Cardiac fibroblast (primary cell): ENCODE measurements at regions not wholly inside any gene's neighbourhood (a gene's known extent, or its start where the extent isn't known, plus 50 kb on each side); places are given as distances from the start of the nearest gene placed in this dataset.

ENCODE experiments used
- DNase-seq, 2 donors: peaks; one replicate each; pipeline versions ENCODE4 v3.0.0 to v3.0.0-alpha.2; 2010; ENCODE audit warnings: low read depth in 2 of 2
- H3K4me3 ChIP-seq, 2 donors: replicated peaks in 1 of 2; 1 replicate in 1 of 2; 2 replicates in 1 of 2; pipeline ENCODE4 v1.5.1; 2011; ENCODE audit warnings: low read depth in 2 of 2, low read length in 2 of 2, mild to moderate bottlenecking in 2 of 2, moderate library complexity in 1 of 2
- CTCF ChIP-seq: IDR thresholded peaks from one replicate; pipeline ENCODE4 v1.5.1; 2011; ENCODE audit warnings: low read depth, mild to moderate bottlenecking, low read length, inconsistent platforms

GRCh38 chr1:4336507-4336906 is 317.9 kb upstream of the AJAP1 start:
- TF ChIP-seq CTCF, result no peak
- no peak overlapping the region for H3K4me3 ChIP-seq
- DNase-seq, result no peak

- DNase-seq, result no peak
- no peak overlapping the region for H3K4me3 ChIP-seq
- no peak for TF ChIP-seq CTCF
Observed at GRCh38 chr1:4341421-4341820, 313.0 kb upstream of the AJAP1 start.

- TF ChIP-seq CTCF, result no peak
- no peak for DNase-seq
Observed at GRCh38 chr1:4344065-4344732, 310.2 kb upstream of the AJAP1 start.

GRCh38 chr1:4345094-4345493 is 309.3 kb upstream of the AJAP1 start:
- no peak overlapping the region for H3K4me3 ChIP-seq
- no peak for TF ChIP-seq CTCF
- DNase-seq, result no peak

More at GRCh38 chr1:4344065-4344732, 310.2 kb upstream of the AJAP1 start:
- H3K4me3 ChIP-seq, result no peak overlapping the region

- no peak for DNase-seq
- TF ChIP-seq CTCF, result no peak
- no peak overlapping the region for H3K4me3 ChIP-seq
Observed at GRCh38 chr1:4346131-4346530, 308.3 kb upstream of the AJAP1 start.

- no peak for TF ChIP-seq CTCF
- DNase-seq, result no peak
- no peak overlapping the region for H3K4me3 ChIP-seq
Observed at GRCh38 chr1:4351453-4351852, 303.0 kb upstream of the AJAP1 start.
